ENCODE measurements at regions not wholly inside any gene's neighbourhood (a gene's known extent, or its start where the extent isn't known, plus 50 kb on each side); places are given as distances from the start of the nearest gene placed in this dataset.

GRCh38 chr10:110375121-110375520 is 70.4 kb upstream of the SMNDC1 start:
- no peak for DNase-seq (ENCODE audit: low read depth)

GRCh38 chr10:110376021-110376766 is 71.5 kb upstream of the SMNDC1 start:
- DNase-seq (ENCODE audit: low read depth) = no peak

GRCh38 chr10:110376767-110377160 is 72.0 kb upstream of the SMNDC1 start:
- no peak for DNase-seq (ENCODE audit: low read depth)

GRCh38 chr10:110378006-110378405 is 73.3 kb upstream of the SMNDC1 start:
- DNase-seq (ENCODE audit: low read depth) = no peak

GRCh38 chr10:110378533-110379108 is 73.9 kb upstream of the SMNDC1 start:
- no peak for DNase-seq (ENCODE audit: low read depth)

GRCh38 chr10:110379831-110380230 is 75.1 kb upstream of the SMNDC1 start:
- no peak for DNase-seq (ENCODE audit: low read depth)

GRCh38 chr10:110380293-110380692 is 75.6 kb upstream of the SMNDC1 start:
- DNase-seq (ENCODE audit: low read depth) = no peak

- no peak for DNase-seq (ENCODE audit: low read depth)
Observed at GRCh38 chr10:110382695-110383094, 78.0 kb upstream of the SMNDC1 start.

- DNase-seq (ENCODE audit: low read depth) = no peak
Observed at GRCh38 chr10:110387617-110387982, 82.9 kb upstream of the SMNDC1 start.

DNA sequence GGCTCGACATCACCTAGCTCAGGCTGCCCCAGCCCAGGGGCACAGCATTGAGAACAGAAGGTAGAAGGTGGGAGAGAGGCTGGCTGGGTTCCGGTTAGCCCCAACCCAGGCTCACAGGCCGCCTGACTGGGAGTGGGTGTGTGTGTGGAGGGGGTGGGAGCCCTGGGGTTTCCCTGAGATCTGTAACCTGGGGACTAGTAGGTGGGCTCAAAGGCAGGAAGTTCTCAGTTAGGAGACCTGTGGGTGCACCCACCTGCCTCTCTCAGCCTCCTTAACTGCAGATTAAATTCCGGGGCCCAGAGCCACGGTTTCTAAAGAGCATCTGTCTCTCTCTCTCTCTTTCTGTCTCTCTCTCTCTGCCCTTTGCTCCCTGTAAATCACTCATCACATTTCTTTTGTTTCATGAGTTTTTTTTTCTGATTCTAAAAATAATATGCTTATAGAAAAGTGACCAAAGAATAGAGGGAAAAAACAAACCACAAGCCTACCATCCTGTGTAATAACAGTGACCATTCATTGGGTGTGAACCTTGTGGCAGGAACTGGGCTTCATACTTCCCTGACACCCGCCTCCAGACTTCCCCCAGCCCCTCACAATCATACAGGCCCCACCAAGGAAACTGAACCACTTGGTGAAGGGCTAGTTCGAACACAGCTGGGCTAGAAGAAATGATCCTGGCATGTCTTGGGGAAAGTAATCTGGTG is 83.4 kb upstream of the SMNDC1 start:
- no peak for DNase-seq (ENCODE audit: low read depth)

DNA sequence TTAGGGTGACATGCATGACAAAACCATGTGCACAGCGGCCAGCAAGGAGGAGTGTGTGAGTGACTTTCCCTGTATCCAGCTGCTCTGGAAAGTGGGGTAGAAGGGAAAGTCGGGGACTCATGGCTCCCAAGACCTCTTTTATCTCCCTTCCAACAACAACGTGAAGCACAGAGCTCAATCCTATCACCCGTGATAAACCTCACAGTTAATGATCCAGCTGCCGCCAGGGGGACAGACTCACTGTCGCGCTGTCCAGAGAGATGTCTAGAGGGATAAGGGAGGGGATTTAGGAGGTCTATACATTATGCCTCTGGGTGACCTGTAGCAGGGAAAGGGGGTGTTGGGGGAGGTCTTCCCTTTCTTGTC is 84.0 kb upstream of the SMNDC1 start:
- DNase-seq (ENCODE audit: low read depth) = no peak

DNA sequence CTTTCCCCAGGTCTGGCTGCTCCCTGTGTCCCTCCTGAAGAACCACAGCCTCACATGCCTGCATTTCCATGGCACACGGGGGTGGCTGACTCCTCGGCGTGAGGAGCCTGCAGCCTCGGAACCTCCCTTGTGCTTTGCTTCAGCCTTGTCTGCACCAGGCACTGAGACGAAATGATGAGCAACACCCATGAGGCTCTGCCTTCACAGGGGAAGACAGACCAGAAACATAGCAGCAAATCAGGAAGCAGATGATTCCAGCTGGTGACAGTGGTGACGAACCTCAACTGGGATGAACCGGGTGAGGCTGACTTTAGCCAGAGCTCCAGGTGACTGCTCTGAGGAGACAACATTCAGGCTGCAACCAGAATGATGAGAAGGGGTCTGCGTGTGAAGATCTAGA is 84.5 kb upstream of the SMNDC1 start:
- DNase-seq (ENCODE audit: low read depth) = no peak

DNA sequence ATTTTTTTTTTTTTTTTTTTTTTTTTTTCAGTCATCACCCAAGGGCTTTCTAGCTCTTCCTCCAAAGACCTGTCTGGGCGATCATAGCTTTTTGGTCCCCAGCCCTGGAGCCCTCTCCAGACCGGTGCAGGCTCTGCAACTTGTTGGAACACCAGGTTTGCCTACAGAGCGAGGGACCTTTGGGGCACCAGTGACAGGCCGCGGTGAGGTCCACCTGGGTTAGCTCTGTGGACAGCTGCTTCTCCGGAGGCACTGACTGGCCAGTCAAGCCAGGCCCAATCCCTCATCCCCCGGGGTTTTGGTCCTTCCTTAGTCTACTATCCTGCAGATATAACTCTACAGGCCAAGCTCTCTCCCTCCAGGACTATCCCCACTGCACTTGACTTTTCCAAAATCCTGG is 86.8 kb upstream of the SMNDC1 start:
- no peak for DNase-seq (ENCODE audit: low read depth)

GRCh38 chr10:110392121-110392520 is 87.4 kb upstream of the SMNDC1 start:
- DNase-seq (ENCODE audit: low read depth) = no peak

- no peak for DNase-seq (ENCODE audit: low read depth)
Observed at GRCh38 chr10:110392868-110393740, 88.4 kb upstream of the SMNDC1 start.

DNA sequence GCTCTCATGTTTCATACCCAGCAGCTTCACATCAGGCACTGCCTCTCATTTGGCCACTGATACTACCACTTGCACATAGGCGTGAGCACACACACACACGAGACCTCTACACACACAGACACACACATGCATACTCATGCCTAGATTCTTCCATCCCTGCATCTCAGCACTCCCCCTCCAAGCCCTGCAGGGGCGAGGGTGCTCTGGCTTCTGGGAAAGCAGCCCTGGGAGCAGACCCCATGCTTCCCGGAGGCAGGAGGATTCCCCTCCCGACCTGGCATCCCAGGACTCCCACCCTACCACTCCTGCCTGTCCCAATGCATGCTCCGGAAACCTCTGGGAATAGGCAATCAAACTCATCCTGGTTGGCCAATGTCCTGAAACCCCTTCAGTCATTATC is 89.1 kb upstream of the SMNDC1 start:
- DNase-seq (ENCODE audit: low read depth) = no peak

GRCh38 chr10:110394296-110394695 is 89.6 kb upstream of the SMNDC1 start:
- DNase-seq (ENCODE audit: low read depth) = no peak

GRCh38 chr10:110394898-110395297 is 90.2 kb upstream of the SMNDC1 start:
- DNase-seq (ENCODE audit: low read depth) = no peak

GRCh38 chr10:110395350-110396283 is 90.9 kb upstream of the SMNDC1 start:
- no peak for DNase-seq (ENCODE audit: low read depth)

DNA sequence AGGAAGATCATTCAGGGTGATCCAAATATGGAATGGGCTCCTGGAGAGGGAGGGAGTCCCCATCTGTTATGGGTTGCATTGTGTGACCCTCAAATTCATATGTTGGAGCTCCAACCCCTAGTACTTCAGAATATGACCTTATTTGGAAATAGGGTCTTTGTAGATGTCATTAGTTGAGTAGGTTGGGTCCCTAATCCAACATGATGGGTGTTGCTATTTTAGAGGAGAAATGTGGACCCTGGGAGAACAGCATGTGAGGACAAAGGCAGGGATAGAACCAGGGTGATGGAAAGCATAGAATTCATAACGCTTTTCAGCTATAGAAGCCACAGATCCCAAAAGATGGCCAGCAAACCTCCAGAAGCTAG is 91.5 kb upstream of the SMNDC1 start:
- DNase-seq (ENCODE audit: low read depth) = no peak

GRCh38 chr10:110397856-110398255 is 93.1 kb upstream of the SMNDC1 start:
- no peak for DNase-seq (ENCODE audit: low read depth)
